GM12892 (cell line): ENCODE measurements at regions not wholly inside any gene's neighbourhood (a gene's known extent, or its start where the extent isn't known, plus 50 kb on each side); places are given as distances from the start of the nearest gene placed in this dataset.

Experiments used
- DNase-seq: peaks from one replicate; pipeline ENCODE4 v3.0.0; 2011; ENCODE audit not compliant: insufficient read length
- FAIRE-seq: peaks from 2 replicates; lab custom pipeline; 2011; peaks lifted over from hg19 to GRCh38; lab: Jason Lieb, UNC
- POLR2A ChIP-seq: IDR thresholded peaks from 2 replicates; pipeline ENCODE4 v1.6.1; 2011; ENCODE audit warnings: low read depth, low read length, control low read depth
- POLR2AphosphoS5 ChIP-seq: IDR thresholded peaks from 2 replicates; pipeline ENCODE4 v1.6.1; 2011; ENCODE audit warnings: low read depth, low read length, control low read depth
- TAF1 ChIP-seq: IDR thresholded peaks from 2 replicates; pipeline ENCODE4 v1.6.1; 2011; ENCODE audit warnings: low read depth, mild to moderate bottlenecking, control low read depth, low read length, borderline replicate concordance

GRCh38 chr1:222375701-222376100, 172.2 kb downstream of the HHIPL2 start:
- TF ChIP-seq POLR2A = no peak
- TF ChIP-seq TAF1 = no peak
- no peak for TF ChIP-seq POLR2AphosphoS5
- no peak for FAIRE-seq
- no peak for DNase-seq

- FAIRE-seq (no peak), DNase-seq (no peak)
- TF ChIP-seq TAF1 (no peak), POLR2AphosphoS5 (no peak), POLR2A (no peak)
Measured at GRCh38 chr1:222373831-222374602, 173.9 kb downstream of the HHIPL2 start.

GRCh38 chr1:222373216-222373615, 174.7 kb downstream of the HHIPL2 start:
- TF ChIP-seq POLR2A (no peak), POLR2AphosphoS5 (no peak), TAF1 (no peak)
- DNase-seq = no peak
- no peak for FAIRE-seq

GRCh38 chr1:222372221-222372620, 175.7 kb downstream of the HHIPL2 start:
- TF ChIP-seq POLR2AphosphoS5 = no peak
- no peak for TF ChIP-seq POLR2A
- no peak for TF ChIP-seq TAF1
- no peak for DNase-seq
- FAIRE-seq = no peak

GRCh38 chr1:222370913-222371675, 176.8 kb downstream of the HHIPL2 start:
- DNase-seq (no peak), FAIRE-seq (no peak)
- TF ChIP-seq POLR2AphosphoS5 (no peak), POLR2A (no peak), TAF1 (no peak)

- no peak for FAIRE-seq
- no peak for TF ChIP-seq TAF1
- TF ChIP-seq POLR2AphosphoS5 = no peak
- no peak for TF ChIP-seq POLR2A
- no peak for DNase-seq
Measured at GRCh38 chr1:222370081-222370912, 177.6 kb downstream of the HHIPL2 start.

GRCh38 chr1:222369148-222369547, 178.8 kb downstream of the HHIPL2 start:
- DNase-seq (no peak), FAIRE-seq (no peak)
- TF ChIP-seq TAF1 (no peak), POLR2A (no peak), POLR2AphosphoS5 (no peak)

- FAIRE-seq (no peak), DNase-seq (no peak)
- TF ChIP-seq POLR2A (no peak), POLR2AphosphoS5 (no peak), TAF1 (no peak)
Measured at GRCh38 chr1:222358100-222358499, 189.8 kb downstream of the HHIPL2 start.

- no peak for DNase-seq
- TF ChIP-seq POLR2AphosphoS5 = no peak
- TF ChIP-seq TAF1 = no peak
- TF ChIP-seq POLR2A = no peak
Measured at GRCh38 chr1:222357252-222357651, 190.7 kb downstream of the HHIPL2 start.

GRCh38 chr1:222347627-222348026, 200.3 kb downstream of the HHIPL2 start:
- FAIRE-seq = no peak
- TF ChIP-seq POLR2A (no peak), POLR2AphosphoS5 (no peak), TAF1 (no peak)
- no peak for DNase-seq

More at GRCh38 chr1:222357252-222357651, 190.7 kb downstream of the HHIPL2 start:
- no peak for FAIRE-seq

- TF ChIP-seq POLR2AphosphoS5 (no peak), TAF1 (no peak), POLR2A (no peak)
- no peak for DNase-seq
- no peak for FAIRE-seq
Measured at GRCh38 chr1:222346955-222347354, 200.9 kb downstream of the HHIPL2 start.
